GM23338 (cell line): ENCODE measurements at regions not wholly inside any gene's neighbourhood (a gene's known extent, or its start where the extent isn't known, plus 50 kb on each side); places are given as distances from the start of the nearest gene placed in this dataset.

Experiments
- ATAC-seq: fragments of 200-7000 bp; cut with Tn5 transposase; 3 replicates; pipeline ENCODE4 v1.9.1; 2020
- DNase-seq: peaks from one replicate; pipeline ENCODE4 v3.0.0-alpha.2; 2015; ENCODE audit warnings: low spot score
- H2AFZ ChIP-seq: fragments of 200-600 bp; sonication (generic); 2 replicates; pipeline ENCODE4 v1.8.0; 2016; ENCODE audit warnings: antibody characterized with exemption, mild to moderate bottlenecking, moderate library complexity
- H3F3A ChIP-seq: fragments of 200-600 bp; sonication (generic); replicated peaks from 2 replicates; pipeline ENCODE4 v1.8.0; 2017; ENCODE audit warnings: antibody characterized with exemption, mixed run types, low read depth
- H3K27ac ChIP-seq: fragments of 200-600 bp; sonication (generic); 2 replicates; pipeline ENCODE4 v1.6.1; 2016; ENCODE audit warnings: low read depth
- H3K27me3 ChIP-seq: fragments of 200-600 bp; sonication (generic); 2 replicates; pipeline ENCODE4 v1.8.0; 2016; ENCODE audit warnings: mild to moderate bottlenecking, mixed run types, moderate library complexity; ENCODE audit not compliant: insufficient read depth
- H3K36me3 ChIP-seq: fragments of 200-600 bp; sonication (generic); 2 replicates; pipeline ENCODE4 v1.8.0; 2016; ENCODE audit warnings: mild to moderate bottlenecking; ENCODE audit not compliant: insufficient read depth
- H3K4me1 ChIP-seq: fragments of 200-600 bp; sonication (generic); 2 replicates; pipeline ENCODE4 v1.8.0; 2016; ENCODE audit warnings: mild to moderate bottlenecking, moderate library complexity; ENCODE audit not compliant: insufficient read depth
- H3K4me2 ChIP-seq: fragments of 200-600 bp; sonication (generic); 2 replicates; pipeline ENCODE4 v1.7.1; 2017; ENCODE audit warnings: mixed run types
- H3K4me3 ChIP-seq: fragments of 200-600 bp; sonication (generic); 2 replicates; pipeline ENCODE4 v1.6.1; 2016; ENCODE audit warnings: mixed run types
- H3K79me2 ChIP-seq: fragments of 200-600 bp; sonication (generic); replicated peaks from 2 replicates; pipeline ENCODE4 v1.8.0; 2017; ENCODE audit warnings: mild to moderate bottlenecking; ENCODE audit not compliant: insufficient read depth
- H3K9me2 ChIP-seq: fragments of 200-600 bp; sonication (generic); 2 replicates; pipeline ENCODE4 v1.8.0; 2017; ENCODE audit not compliant: insufficient read depth
- H4K20me1 ChIP-seq: fragments of 200-600 bp; sonication (generic); replicated peaks from 2 replicates; pipeline ENCODE4 v1.8.0; 2017; ENCODE audit warnings: mild to moderate bottlenecking; ENCODE audit not compliant: insufficient read depth
- H3K27ac Mint-ChIP-seq: 2 replicates; pipeline ENCODE4 v1.8.0; 2020; ENCODE audit warnings: inconsistent platforms, mild to moderate bottlenecking, moderate library complexity, mixed read lengths
- H3K27me3 Mint-ChIP-seq: 3 replicates; pipeline ENCODE4 v1.8.0; 2022; ENCODE audit warnings: low read depth, mild to moderate bottlenecking, moderate library complexity, mixed read lengths, inconsistent platforms; ENCODE audit not compliant: insufficient read depth, poor library complexity
- H3K36me3 Mint-ChIP-seq: 3 replicates; pipeline ENCODE4 v1.8.0; 2021; ENCODE audit warnings: low read depth, mild to moderate bottlenecking, inconsistent platforms, moderate library complexity, mixed read lengths
- H3K4me1 Mint-ChIP-seq: 3 replicates; pipeline ENCODE4 v1.8.0; 2020; ENCODE audit warnings: mild to moderate bottlenecking, inconsistent platforms, mixed read lengths
- H3K4me3 Mint-ChIP-seq: 3 replicates; pipeline ENCODE4 v1.8.0; 2021; ENCODE audit warnings: moderate library complexity, mild to moderate bottlenecking, inconsistent platforms, mixed read lengths
- H3K9me3 Mint-ChIP-seq: 3 replicates; pipeline ENCODE4 v1.8.0; 2020; ENCODE audit warnings: moderate library complexity, mild to moderate bottlenecking, inconsistent platforms, mixed read lengths
- CREB1 ChIP-seq: fragments of 250-450 bp; sonication (Bioruptor Pico); IDR thresholded peaks from 2 replicates; pipeline ENCODE4 v1.5.0; 2020; ENCODE audit warnings: low read depth, mild to moderate bottlenecking, moderate library complexity
- ETS1 ChIP-seq: IDR thresholded peaks from 2 replicates; pipeline ENCODE4 v1.6.1; 2016; ENCODE audit warnings: antibody characterized with exemption
- EZH2 ChIP-seq: fragments of 200-600 bp; sonication (generic); IDR thresholded peaks from one replicate; pipeline ENCODE4 v1.8.0; 2017; ENCODE audit warnings: antibody characterized with exemption, mild to moderate bottlenecking, low read depth; ENCODE audit not compliant: unreplicated experiment
- EZH2phosphoT487 ChIP-seq: fragments of 200-600 bp; sonication (generic); IDR thresholded peaks from one replicate; pipeline ENCODE4 v1.8.1; 2018; ENCODE audit warnings: antibody characterized with exemption; ENCODE audit not compliant: unreplicated experiment
- NANOG ChIP-seq: IDR thresholded peaks from 2 replicates; pipeline ENCODE4 v1.6.1; 2016; ENCODE audit warnings: antibody characterized with exemption, borderline replicate concordance
- POLR2AphosphoS5 ChIP-seq: IDR thresholded peaks from 2 replicates; pipeline ENCODE4 v1.6.1; 2016; ENCODE audit warnings: antibody characterized with exemption, low read depth
- REST ChIP-seq: IDR thresholded peaks from one replicate; pipeline ENCODE4 v1.6.1; 2018; ENCODE audit warnings: antibody characterized with exemption; ENCODE audit not compliant: unreplicated experiment
- STAT1 ChIP-seq: IDR thresholded peaks from one replicate; pipeline ENCODE4 v1.6.1; 2016; ENCODE audit warnings: antibody characterized with exemption; ENCODE audit not compliant: unreplicated experiment
- ZNF114 ChIP-seq: fragments of 250-450 bp; sonication (Bioruptor Pico); IDR thresholded peaks from 2 replicates; pipeline ENCODE4 v1.5.0; 2020; ENCODE audit warnings: mild to moderate bottlenecking, moderate library complexity
- ZNF331 ChIP-seq: fragments of 250-450 bp; sonication (Bioruptor Pico); IDR thresholded peaks from 2 replicates; pipeline ENCODE4 v1.5.0; 2020; ENCODE audit warnings: low read depth, mild to moderate bottlenecking, moderate library complexity
- ZNF462 ChIP-seq: fragments of 250-450 bp; sonication (Bioruptor Pico); IDR thresholded peaks from 2 replicates; pipeline ENCODE4 v1.5.0; 2020; ENCODE audit warnings: mild to moderate bottlenecking, moderate library complexity

GRCh38 chr1:244151537-244151936 lies 100.5 kb downstream of the ZBTB18 start:
- Histone ChIP-seq H3K27me3 (no peaks in the 10 kb centered on the region), H3K9me2 (no peaks in the 10 kb centered on the region), H3K4me1 (no peaks in the 10 kb centered on the region), H4K20me1 (no peaks in the 10 kb centered on the region), H3K36me3 (no peaks in the 10 kb centered on the region), H3K4me3 (no peak overlapping the region), H3K79me2 (no peaks in the 10 kb centered on the region), H2AFZ (no peak overlapping the region), H3K27ac (no peak overlapping the region), H3F3A (no peaks in the 10 kb centered on the region), H3K4me2 (no peak overlapping the region)
- H3K4me3 Mint-ChIP-seq = no peak overlapping the region
- H3K36me3 Mint-ChIP-seq = no peaks in the 10 kb centered on the region
- no peaks in the 10 kb centered on the region for H3K9me3 Mint-ChIP-seq
- H3K27me3 Mint-ChIP-seq = peaks cover 2% of the 10 kb centered on the region
- DNase-seq (no peak), ATAC-seq (no peak)
- no peaks in the 10 kb centered on the region; the same call in 2 of the 3 replicates for H3K4me1 Mint-ChIP-seq
- no peak overlapping the region for H3K27ac Mint-ChIP-seq
- no peak for TF ChIP-seq ETS1

GRCh38 chr1:244154508-244154871 lies 103.4 kb downstream of the ZBTB18 start:
- H3K27me3 ChIP-seq = no peaks in the 10 kb centered on the region
- Mint-ChIP-seq H3K4me3 (no peak overlapping the region), H3K27me3 (peaks cover 2% of the 10 kb centered on the region), H3K4me1 (no peaks in the 10 kb centered on the region; the same call in 2 of the 3 replicates), H3K36me3 (no peaks in the 10 kb centered on the region), H3K9me3 (no peaks in the 10 kb centered on the region; the same call in 2 of the 3 replicates), H3K27ac (no peak overlapping the region)
- no peak overlapping the region for H3K27ac ChIP-seq
- H3K36me3 ChIP-seq = no peaks in the 10 kb centered on the region
- H3K79me2 ChIP-seq = no peaks in the 10 kb centered on the region
- no peaks in the 10 kb centered on the region for H3F3A ChIP-seq
- no peak overlapping the region for H3K4me3 ChIP-seq
- no peaks in the 10 kb centered on the region for H4K20me1 ChIP-seq
- peak overlapping the region; percentile 91; the same call in 1 of the 2 replicates for H2AFZ ChIP-seq
- DNase-seq (no peak), ATAC-seq (no peak)
- H3K4me1 ChIP-seq = no peaks in the 10 kb centered on the region
- no peak overlapping the region for H3K4me2 ChIP-seq
- H3K9me2 ChIP-seq = no peaks in the 10 kb centered on the region
- TF ChIP-seq CREB1 (CRISPR knock-in tag) = no peak
- TF ChIP-seq POLR2AphosphoS5 = no peak
- no peak for TF ChIP-seq STAT1
- no peak for TF ChIP-seq ZNF331 (CRISPR knock-in tag)
- no peak for TF ChIP-seq EZH2
- TF ChIP-seq ZNF114 = no peak
- no peak for TF ChIP-seq REST
- no peak for TF ChIP-seq NANOG
- TF ChIP-seq EZH2phosphoT487 = no peak
- no peak for TF ChIP-seq ETS1
- no peak for TF ChIP-seq ZNF462
